Kidney tubule cell (primary cell): ENCODE measurements at regions not wholly inside any gene's neighbourhood (a gene's known extent, or its start where the extent isn't known, plus 50 kb on each side); places are given as distances from the start of the nearest gene placed in this dataset.
"Not testable (repeated sequence)": the region's sequence is repeated elsewhere in the genome, so short reads cannot be mapped to it uniquely, and the experiment has no call there.

ENCODE experiments used
- DNase-seq: peaks from one replicate; pipeline ENCODE4 v3.0.0-alpha.2; 2018; ENCODE audit warnings: low spot score

DNA sequence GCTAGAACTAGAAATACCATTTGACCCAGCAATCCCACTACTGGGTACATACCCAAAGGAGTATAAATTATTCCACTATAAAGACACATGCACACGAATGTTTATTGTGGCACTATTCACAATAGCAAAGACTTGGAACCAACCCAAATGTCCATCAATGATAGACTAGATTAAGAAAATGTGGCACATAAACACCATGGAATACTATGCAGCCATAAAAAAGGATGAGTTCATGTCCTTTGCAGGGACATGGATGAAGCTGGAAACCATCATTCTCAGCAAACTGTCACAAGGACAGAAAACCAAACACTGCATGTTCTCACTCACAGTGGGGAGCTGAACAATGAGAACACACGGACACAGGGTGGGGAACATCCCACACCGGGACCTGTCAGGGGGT, 207.8 kb upstream of the CCDC196 start:
- not testable (repeated sequence) for DNase-seq

DNA sequence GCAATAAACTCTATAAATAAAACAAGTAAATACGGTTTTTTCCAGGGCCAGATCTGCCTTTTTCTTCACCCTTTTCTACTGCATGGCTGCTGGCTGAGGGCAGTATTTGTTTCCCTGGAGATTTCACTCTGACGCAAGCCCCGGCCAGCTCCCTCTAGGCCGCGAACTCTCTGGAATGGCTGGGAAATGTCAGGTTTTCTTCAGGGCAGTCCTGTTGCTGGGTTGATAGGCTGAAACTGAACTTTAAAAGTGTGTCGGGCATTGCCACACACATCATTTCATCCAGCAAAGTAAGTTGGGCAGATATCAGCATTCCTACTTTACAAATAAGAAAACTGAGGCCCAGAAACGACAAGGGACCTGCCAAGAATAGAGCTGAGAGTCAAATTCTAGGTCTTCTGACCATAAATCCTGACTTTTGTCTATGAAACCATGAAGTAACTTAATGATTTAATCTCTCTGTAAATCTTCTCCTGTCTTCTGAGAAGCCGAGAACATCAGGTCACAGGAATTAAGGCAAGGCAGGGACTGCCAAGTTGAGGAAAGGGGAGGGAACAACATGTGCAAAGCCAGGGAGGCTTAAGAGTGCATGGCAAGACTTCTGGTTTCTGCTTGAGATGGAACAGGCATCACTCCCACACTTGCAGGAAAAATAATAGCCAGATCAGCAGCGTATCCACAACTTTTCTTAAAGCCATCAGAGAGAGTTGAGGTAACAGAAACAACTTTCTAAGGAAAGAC, 205.0 kb upstream of the CCDC196 start:
- DNase-seq, result no peak

DNA sequence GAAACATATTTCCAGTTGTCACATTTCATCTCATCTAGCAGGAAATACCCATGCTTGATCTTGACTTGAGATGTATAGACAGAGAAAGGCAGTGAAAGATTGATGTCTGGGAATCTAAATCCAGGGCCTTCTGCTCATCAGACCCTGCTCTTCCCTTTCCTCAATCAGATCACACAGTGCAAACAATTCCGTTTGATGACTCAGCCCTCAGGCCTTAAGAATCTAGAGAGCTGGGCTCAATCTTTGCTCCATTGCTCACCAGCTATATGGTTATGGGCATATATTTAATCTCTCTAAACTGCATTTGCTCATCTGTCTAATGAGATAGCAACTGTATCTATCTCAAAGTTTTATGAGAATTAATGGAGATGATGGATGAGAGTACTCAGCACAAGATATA, 201.8 kb upstream of the CCDC196 start:
- DNase-seq, result peak; percentile 74

- peak; percentile 83 for DNase-seq
These were observed 197.7 kb upstream of the CCDC196 start for GRCh38 chr14:66288511-66288910.

- no peak for DNase-seq
These were observed 194.4 kb upstream of the CCDC196 start for GRCh38 chr14:66291756-66292155.

DNA sequence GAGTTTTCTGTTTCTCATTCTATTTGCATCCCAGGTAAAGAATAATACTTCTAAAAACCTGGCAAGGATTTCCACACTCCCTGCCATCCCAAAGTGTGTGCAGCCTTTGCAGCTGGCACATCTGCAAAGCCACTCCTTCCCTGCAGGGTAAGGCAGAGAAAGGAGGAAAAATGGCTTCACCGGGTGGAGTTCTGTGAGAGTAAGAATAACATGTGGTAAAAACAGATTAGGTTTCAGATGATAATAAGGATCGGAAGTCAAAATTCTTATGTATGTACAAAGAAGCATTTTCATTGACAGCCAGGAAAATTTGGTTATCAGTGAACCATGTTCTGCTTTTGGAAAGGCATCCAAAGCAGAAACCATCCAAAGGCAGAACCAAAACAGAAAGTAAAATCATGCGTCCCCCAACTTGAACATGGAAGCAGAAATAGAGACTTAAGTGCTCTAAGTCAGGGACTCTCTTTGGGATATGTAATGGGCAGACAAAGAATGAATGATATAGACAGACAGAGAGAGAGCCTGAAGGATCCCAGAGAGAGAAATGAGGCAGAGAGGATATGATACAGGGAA, 192.6 kb upstream of the CCDC196 start:
- no peak for DNase-seq

DNA sequence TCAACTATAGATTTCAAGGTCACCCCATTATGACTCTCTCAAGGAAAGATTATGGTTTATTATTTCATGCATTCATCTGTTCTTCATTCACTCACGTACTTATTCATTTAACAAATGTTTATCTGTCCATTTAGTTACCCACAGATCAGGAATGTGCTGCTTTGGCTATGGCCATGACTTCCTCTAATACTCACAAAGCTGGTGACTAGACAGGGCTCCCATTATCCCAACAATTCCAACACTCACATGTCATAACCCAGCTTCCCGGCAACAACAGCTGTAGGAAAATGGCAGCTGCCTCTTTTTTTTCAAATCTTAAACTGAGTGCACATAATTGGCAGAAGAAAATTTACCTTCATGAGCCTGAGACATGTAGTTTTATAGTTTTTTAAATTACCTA, 190.8 kb upstream of the CCDC196 start:
- DNase-seq, result no peak

DNA sequence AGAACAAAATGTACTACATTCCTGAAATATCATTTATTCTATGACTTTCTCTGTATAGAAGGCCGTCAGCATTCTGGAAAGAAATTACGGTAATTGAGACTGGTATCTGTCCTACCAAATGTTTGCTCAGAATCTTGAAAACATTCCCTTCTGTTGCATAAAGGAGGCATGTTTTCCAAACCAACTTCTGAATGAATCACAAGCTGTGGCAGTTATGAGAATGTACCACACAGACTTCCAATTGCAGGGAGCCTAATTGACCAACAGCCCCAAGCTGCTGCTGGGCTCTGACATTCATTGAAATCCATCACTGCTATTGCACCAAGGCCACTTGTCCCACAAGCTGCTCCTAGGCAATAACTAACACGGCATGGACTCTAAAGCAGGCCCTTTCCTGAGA, 185.3 kb upstream of the CCDC196 start:
- DNase-seq, result no peak

DNA sequence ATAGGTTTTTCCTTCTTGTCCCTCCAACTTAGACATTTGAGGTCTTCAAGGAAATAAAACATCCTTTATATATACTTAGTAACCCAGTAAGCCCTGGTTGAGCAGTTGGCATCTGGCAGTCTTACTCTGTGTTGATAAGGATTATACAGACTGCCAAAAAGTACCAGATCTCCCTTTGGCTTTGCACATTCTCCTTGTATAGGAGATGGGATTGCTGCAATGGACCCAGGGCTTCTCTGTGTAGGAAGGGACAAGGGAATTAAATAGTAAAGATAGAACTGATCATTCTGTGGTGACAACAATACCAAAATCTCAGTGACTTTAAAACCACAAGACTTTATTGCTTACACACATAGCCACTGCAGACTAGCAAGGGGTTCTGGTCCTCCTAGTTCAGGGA, 180.1 kb upstream of the CCDC196 start:
- DNase-seq, result no peak

GRCh38 chr14:66311058-66311457, 175.1 kb upstream of the CCDC196 start:
- no peak for DNase-seq

DNA sequence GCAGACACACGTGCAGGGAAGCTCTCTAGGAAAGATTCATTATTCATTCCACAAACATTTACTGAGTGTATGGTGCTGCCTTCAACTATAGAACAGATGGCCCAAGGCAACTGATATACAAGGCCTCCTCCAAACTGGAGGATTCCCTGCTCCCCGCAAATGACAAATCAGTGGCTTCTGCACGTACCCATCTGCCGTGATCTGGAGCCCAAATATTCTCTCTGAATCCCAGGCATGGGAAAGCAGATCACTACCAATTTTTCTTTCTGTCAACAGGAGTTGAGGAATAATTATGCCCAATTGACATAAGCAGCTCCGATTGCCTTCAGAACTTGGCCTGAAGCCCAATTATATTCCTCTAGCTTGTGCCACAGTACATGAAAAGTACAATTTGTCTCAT, 174.2 kb upstream of the CCDC196 start:
- no peak for DNase-seq

DNA sequence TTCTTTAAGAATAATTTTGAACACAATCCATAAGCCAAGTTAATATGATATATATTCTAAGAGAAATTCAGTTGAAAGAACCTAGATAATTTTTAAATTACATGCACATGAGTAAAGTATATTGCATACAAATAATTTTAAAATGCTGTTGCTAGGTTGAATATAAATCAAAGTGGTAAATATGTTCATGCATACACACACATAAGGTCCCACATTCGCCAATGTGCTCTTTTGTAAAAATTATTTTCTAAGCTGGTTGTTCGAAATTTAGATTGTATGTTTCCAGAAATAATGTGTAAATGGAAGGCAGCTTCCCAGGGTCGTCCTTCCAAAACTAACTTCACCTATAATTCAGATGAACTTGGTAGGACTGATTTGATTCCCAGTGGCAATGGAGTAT, 173.7 kb upstream of the CCDC196 start:
- no peak for DNase-seq

DNA sequence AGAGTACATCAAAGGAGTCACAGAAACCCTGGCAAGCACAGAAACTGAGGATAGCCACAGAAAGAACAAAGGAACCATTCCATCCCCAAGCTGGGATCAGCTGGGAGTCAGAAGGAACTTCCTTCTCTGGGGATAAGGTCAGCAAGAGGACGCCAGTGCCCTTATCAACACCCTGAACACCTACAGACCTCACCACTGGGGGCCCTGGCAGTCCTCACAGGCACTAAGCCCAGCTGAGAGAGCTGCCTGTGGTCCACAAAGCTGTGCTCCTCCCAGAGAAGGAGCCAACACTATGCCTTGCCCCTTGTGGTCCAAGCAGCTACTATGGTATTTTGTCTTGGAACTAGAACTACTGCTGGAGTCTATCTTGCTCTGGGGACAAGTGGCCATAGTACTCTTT, 171.1 kb upstream of the CCDC196 start:
- DNase-seq, result no peak

DNA sequence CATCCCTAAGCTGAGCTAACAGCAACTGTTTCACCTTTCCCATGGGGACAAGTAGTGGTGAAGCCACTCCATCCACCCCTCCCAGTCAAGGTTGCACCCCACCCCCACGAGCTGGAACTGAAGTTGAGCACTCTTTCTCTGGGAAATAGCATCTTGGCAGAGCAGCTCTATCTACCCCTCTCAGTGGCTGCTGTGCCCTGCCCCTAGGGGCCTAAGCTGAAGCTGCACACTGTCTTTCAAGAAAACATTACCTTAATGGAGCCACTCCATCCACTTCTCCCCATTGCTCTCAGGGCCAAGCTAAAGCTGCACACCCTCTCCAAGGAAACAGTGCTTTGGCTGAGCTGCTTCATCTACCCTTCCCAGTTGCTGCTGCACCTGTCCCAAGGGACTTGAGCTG, 170.6 kb upstream of the CCDC196 start:
- no peak for DNase-seq

DNA sequence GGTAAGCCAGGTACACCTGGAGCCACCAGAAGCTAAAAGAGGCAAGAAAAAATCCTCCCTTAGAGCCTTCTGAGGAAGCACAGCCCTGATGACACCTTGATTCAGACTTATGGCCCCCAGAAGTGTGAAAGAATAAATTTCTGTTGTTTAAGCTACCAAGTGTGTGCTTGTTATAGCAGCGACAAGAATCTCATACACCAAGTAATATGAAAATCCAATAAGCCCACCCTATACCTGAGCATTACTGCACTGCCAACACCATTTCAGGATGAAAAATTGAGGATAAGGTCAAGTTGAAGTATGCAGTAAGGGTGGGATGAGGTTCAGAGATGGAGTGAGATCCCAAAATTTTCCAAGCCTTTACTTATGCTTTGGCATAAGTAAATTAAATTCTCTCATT, 163.6 kb upstream of the CCDC196 start:
- DNase-seq, result no peak

DNA sequence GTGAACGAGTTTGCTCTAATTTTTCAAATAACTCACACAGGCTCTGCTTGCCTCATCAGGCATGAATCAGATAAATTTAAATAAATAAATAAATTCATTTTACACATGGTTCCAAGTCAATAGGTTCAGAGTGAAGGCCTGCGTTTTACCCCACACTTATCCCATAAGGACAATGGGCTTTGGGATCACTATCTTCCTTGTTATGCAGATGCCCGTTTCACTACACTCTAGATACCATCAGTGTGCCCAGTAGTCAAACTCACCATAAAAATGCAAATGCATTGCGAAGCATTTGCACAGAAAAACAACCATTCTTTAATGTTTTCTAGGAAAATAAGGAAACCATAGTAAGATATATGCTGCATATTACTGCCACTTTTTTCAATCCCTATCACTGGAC, 155.9 kb upstream of the CCDC196 start:
- DNase-seq, result no peak

DNA sequence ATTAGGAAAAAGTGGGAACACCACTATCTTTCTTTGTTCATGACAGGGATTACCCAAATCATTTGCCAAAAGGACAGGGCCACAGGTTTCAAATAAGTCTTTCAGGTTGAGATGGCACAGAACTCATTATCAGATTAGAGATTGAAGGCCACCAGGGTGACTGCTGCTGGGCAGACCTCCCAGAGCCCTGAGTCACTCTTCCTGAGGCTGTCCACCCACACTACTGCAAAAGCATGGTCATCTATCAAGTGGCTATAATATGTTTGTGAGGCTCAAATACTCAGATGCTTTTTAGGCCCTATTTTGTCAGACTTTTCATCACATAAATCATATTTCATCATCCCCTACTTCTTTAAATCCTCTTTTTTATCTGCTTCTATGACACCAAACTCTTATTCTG, 155.3 kb upstream of the CCDC196 start:
- DNase-seq, result peak; percentile 48

DNA sequence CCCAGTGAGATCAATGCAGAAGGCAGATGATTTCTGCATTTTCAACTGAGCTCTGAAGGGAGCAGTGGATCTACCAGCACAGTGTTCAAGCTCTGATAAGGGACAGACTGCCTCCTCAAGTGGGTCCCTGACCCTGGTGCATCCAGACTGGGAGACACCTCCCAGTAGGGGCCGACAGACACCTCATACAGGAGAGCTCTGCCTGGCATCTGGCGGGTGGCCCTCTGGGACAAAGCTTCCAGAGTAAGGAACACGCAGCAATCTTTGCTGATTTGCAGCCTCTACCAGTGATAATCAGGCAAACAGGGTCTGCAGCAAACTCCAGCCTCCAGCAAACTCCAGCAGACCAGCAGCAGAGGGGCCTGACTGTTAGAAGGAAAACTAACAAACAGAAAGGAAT, 152.9 kb upstream of the CCDC196 start:
- not testable (repeated sequence) for DNase-seq

GRCh38 chr14:66341239-66341638, 144.9 kb upstream of the CCDC196 start:
- no peak for DNase-seq

DNA sequence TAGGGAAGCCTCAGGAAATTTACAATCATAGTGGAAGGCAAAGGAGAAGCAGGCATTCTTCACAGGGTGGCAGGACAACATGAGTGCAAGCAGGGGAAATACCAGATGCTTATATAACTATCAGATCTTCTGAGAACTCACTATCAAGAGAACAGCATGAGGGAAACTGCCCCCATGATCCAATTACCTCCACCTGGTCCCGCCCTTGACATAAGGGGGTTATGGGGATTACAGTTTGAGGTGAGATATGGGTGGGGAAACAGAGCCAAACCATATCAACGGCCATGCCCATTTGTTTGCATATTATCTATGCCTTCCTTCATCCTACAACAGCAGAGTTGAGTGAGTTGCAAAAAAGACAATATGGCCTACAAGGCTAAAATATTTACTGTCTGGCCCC, 140.2 kb upstream of the CCDC196 start:
- no peak for DNase-seq

GRCh38 chr14:66351310-66351709, 134.9 kb upstream of the CCDC196 start:
- DNase-seq, result no peak

DNA sequence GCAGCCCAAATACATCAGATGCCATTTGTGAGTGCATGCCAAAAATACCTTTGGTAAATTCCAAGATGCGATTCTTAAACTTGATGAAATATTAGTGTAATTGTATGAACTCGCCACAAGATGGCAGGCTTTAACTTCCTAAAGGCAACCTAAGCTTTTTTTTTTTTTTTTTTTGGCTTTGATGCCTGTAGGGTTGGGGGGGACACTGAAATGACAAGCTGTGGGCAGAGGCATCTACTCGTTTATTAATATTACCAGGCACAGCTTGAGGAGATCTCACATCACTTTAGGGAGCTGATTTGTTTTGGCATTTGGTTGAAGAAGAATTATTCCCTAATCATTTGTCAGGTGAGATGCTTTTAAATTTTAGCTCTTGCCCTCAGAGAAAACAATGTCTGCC, 126.7 kb upstream of the CCDC196 start:
- DNase-seq, result peak; percentile 68

GRCh38 chr14:66360366-66360926, 125.7 kb upstream of the CCDC196 start:
- no peak for DNase-seq

- no peak for DNase-seq
These were observed 125.2 kb upstream of the CCDC196 start for GRCh38 chr14:66361013-66361412.
